NCI-H1417 (cell line): ENCODE measurements at regions not wholly inside any gene's neighbourhood (a gene's known extent, or its start where the extent isn't known, plus 50 kb on each side); places are given as distances from the start of the nearest gene placed in this dataset.
A peak's percentile ranks its signal among the peaks of the same experiment; 100 is the strongest.

Source experiments
- DNase-seq, 3 experiments: peaks; one replicate each; lab custom pipeline; 2025; lab: John Stamatoyannopoulos, UW

DNA sequence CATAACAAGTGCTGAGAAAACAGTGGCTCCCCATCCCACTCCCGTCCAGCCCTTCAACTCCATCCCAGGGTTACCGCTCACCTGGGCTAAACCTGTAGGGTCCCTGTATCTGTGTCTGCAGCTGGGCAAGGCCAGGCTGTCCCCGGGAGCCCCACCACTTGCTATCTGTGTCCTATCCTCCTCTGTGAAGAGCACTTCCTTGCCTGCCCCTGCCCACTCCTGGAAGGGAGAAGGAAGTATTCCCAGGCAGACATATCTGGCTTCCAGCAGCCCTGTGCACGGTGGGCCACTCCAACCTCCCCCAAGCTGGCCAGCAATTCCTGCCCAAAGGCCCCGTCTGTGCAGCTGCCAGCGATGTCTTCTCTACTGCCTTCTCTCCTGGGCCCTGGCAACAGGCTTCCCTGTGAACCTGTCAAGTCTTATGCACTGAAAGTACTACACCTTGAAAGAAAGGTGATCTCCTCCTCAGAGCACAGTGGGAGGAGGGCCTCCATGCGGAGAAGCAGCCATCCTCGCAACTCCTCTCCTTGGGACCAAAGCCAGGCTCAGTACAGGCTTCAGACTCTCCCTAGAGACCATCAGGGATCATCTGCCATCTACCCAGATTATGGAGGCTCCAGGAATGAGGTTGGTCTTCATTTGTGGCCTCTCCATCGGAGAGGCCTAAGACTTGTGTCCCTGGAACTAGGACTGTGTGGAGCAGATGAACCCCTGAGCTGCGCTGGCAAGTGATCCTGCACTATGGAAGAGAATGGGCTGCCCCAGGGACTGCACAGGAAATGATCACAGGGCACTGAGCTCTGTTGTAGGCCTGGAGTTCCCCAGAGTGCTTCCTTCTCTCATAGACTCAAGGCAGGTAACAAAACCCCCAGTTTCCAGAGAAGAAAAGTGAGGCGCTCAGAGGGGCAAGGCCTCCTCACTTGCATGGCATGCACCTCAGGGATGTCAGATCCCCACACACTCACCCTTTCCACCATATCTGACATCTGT lies 663.6 kb downstream of the BCL11B start:
- no peak for DNase-seq

DNA sequence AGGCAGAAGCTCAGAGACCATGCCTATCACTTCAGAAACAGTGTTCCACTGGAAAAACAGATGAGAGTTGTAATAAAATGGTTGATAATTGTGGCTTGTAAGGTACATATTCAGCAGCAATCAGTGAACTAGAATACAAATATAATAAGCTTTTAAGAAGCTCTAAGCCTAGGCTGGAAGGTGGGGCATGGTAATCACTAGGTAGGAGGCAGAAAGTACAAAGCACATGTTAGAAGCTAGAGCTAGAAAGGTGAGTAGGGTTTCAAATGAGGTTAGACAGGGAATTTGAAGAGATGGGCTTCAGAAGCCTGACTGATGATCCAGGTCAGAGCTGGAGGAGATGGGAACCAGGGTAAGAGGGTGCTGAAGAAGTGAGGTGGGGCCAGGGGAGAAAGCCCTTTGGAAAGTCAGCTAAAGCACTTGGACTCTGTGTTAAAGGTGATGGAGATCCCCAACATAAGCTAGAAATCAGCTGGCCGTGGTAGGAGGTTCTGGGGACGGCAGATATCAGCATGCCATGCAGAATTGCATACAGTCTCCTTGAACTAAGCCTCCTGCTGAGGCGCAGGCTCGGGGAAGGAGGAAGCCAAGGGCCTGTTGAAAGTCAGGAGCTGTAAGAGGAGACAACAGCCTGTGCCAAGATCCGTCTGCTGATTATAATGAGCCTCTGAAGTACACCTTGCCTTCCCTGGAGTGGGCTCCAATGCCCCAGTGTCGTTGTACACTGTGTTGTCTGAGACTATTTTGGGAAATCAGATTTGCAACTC lies 659.4 kb downstream of the BCL11B start:
- DNase-seq, result peak in 2 of 3 experiments; percentile 14 to 78

DNA sequence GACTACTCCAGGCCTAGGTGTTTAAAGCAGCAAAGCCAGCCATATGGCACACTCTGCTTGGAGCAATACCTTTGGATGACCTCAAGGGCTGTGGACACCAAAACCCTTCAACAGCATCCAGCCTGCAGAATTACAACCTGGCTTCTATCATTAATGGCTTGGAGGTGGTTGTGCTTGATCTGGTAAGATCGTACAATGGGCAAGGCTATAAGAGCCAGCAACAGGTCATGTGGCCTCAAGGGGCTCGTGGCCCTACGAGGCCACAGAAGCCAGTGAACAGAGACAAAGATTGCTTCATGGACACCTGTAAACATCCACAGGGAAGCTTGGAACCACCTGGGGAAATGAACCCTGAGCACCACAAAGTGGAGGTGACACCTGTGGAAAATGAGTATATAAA lies 657.3 kb downstream of the BCL11B start:
- DNase-seq, result no peak

DNA sequence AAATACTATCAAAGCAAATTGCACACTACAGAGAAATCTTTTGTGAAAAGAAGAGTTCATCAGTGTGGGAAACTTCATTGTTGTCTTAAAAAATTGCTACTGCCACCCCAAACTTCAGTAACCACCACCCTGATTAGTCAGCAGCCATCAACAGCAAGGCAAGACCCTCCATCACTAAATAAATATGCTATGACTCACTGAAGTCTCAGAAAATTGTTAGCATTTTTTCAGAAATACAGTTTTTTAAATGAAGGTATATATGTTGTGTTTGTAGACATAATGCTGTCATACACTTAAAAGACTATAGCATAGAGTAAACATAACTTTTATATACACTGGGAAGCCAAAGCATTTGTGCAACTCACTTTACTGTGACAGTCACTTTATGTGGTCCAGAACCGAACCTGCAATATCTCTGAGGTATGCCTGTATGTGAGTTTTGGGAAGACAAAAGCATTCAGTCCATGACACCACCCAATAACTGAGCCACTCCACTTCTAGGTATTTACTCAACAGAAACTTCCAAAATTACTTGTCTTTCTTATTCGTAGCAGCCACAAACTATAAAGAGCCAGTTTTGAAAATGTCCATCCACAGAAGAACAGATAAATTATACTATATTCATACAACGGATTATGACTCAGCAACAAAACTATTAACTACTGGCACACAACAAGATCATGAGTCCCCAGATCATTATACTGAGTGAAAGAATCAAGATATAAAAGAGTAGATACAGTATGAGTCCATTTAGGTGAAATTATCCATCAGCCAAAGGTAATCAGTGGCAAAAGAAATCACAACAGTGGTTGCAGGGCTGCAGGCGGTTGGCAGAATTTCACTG lies 649.6 kb downstream of the BCL11B start:
- no peak for DNase-seq

DNA sequence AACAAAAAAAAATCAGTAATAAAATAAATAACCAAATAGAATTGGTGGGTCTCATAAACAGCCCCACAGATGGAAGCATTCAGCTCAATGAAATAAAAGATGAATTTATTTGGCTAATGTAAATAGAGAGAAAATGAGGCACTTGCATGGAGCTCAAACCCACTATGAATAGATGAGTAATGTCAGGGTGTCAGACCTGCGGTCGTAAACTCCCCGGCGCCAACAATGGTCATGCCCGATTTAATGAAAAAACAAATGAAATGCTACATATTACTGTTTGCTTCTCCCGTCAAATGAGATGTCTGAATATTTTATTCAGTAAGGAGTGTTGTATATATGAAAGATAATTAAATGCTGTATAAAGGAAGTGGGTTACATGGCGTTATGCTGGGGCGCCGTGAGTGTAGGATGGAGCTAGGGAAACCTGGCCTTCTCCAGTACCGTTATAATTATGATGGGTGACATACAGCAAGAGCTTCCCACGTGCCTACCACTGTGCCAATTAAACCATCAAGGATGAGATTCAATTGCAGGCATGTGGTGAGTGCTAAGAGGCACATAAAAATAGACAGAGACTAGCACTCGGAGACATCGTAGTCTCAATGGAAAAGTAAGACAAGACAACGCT lies 648.1 kb downstream of the BCL11B start:
- DNase-seq, result peak in 2 of 3 experiments; percentile 53 to 75

DNA sequence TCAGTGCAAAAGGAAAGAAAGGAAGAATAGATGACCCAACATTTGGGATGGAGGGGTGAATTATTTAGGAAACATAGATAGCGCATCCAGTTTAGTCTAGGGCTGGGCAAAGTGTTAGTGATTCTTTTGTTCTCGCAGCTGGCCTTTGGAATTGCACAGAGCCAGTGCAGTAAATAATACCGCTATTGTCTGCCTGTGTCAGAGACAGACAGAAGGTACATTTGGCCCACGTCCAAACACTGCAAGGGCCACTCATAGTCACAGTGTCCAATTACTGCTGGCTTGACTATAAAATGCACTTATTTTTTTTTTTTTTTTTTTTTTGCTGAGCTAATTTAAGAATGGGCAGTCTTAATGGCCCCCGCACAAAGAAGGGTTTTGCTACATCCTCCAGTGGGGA lies 638.6 kb downstream of the BCL11B start:
- DNase-seq, result peak; percentile 81 to 98 (median 97)

DNA sequence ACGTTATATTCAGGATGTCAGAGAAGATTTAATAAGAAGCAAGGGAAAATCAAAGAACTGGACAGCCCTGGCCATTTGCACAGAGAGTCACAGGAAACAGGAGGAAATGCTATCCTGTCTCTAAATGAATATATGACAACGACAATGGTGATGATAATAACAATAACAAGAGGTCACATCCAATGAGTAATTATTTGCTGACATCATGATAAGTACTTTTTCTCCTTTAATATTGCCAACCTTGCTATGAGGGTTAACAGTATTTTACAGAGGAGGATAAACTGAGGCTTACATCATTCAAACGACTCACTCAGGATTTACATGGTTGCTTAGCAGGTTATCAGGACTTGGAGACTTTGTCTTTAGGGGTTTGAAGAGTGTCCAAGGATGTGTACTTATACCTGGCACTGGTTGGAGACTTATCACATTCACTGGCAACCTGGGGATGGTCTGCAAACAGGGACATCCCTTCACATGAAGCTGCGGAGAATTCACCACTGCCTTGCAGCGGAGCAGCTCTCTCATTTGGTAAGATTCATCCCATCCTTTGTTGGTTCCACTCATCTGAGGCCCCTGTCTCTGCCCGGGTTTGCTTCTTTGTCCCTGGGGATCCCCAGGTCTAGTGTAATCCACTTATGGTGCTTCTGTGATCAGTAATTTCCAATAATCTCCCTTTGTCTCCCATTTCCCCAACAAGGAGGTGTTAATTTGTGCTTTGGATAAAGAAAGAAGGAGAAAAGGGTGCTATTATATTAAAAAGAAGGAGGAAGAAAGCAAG lies 637.8 kb downstream of the BCL11B start:
- DNase-seq, result peak in 2 of 3 experiments; percentile 17 to 65

DNA sequence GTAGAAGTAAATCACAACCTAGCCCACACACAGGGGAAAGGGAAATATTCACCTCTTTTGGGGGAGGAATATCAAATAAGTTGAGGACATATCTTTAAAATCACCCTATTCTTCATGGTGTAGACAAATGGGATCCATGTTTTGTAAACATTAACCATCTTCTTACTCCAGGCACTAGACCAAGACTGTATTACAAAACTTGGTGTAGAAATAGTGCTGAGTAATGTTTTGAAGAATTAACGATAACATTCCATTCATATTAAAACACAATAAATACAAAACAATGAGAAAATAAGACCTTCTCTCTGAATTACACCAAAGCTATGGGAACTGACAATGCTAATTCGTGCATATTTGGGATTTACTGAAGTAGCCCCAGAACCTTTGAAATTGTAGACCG lies 633.6 kb downstream of the BCL11B start:
- no peak for DNase-seq

DNA sequence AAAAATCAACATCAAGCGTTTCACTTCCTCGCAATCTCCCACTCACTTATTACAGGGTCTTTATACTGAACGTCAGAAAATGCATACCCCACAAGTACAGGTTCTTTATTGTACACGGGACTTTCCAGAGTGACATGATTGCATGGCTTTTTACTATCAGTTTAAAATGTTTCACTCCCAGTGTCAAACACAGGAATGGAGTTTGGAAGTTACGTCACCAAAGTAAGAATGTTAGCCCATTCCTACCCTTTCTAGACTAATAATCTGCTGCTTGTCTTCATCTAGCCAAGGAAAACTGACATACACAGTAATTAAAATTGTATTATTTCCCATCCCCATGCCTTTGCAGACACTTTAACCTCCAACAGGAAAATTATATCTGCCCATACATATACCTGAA lies 624.2 kb downstream of the BCL11B start:
- no peak for DNase-seq

DNA sequence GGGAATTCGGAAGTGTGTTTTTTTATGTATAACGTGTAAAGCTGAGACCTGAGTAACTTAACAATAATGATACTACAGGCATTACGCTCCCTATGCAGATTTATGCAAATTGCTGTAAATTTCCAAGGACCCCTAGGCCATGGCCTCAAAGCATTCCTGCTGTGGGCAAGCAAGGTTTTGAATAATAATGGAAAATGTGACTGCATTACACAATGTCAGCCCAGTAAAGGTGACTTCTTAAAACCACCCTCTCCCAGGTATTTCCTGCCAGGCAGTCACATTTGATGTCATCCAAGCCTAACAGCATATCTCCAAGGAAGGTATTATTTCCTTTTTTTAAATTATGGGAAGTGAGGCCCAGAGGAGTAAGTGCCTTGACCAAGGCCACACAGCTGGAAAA lies 621.0 kb downstream of the BCL11B start:
- no peak for DNase-seq

DNA sequence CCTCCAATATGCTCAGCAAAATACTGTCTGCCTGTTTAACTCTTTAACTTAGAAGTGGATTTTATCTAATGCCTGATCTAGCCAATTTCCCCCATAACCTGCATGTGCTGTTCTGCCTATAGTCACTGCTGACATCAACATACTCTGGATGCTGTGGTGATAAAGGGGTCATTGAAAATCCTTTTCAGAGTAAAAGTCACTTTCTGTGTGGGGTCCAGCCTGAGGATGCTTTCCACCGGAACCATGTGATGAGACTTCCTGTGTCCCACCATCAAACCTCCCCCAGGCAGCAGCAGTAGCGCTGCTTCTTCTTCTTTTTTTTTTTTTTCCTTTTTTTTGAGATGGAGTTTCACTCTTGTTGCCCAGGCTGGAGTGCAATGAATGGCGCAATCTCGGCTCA lies 607.0 kb downstream of the BCL11B start:
- no peak for DNase-seq

DNA sequence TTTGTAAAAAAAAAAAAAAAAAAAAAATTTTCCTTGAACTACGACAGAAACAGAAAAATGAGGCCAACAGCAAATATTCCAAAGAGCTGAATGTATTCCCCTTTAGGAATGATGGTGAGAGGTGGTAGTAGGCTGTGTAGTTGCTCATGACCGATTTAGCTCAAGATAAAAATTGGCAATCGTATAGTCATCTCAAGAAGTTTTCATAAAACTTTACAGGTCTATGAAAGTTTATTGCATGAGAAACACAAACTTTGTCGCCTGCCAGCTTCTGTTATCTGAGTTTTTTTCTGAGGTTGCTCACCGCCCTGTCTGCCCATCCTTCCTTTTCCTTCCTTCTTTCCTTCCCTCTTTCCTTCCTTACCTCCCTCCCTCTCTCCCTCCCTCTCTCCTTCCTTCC lies 605.5 kb downstream of the BCL11B start:
- DNase-seq, result no peak

DNA sequence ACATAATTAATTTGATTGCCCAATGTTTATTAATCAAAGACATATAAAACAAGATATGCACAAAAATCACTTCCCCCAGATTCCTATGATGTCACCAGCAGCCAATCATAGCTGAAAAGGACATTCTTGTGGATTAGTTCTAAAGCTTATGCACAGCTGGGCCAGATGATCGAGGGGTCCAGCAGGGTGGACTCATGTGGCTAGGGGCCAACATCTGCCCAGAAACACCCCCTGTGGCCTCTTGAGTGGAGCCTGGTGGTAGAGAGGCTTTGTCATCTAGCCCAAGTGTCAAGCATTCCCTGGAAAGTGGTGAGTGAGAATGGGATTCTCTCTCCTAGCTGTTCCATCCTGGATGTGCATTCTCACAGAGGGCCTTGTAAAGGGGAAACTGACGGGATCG lies 590.0 kb downstream of the BCL11B start:
- no peak for DNase-seq

DNA sequence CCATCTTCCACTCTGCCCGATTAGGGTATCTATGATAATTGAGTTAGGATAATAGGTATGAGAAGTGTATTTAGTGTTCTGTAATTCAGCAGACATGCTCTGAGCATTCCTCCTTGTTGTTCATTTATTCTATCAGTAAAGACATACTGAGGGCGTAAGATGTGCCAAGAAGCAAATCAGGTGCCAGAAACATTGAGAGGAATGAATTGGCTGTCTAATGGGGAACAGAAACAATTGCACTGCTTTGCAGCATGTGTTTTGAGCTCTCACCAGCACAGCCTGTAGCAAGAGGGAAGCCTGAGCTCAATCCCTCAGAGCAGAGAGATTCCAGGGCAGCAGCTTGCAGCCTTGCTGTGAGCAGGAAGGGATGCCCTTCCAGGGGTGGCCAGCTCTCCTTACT lies 589.3 kb downstream of the BCL11B start:
- DNase-seq, result no peak

DNA sequence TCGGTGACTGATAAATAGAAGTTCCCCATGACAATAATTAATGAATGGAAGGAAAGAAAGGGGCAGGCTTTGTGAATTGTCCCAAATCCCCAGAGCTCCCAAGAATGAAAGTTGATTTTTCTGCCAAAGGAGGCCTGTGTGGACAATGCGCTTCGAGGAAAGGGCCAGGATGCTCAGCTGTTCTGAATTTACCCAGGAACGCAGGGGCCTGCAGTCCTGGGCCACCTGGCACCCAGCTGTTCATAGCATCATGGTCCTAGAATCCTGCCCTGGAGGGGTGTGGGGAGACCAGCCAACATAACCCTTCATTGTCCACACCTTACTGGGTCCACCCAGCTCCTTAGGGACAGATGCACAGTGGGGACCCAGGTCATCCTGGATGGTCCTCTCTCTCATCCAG lies 587.5 kb downstream of the BCL11B start:
- DNase-seq, result no peak

DNA sequence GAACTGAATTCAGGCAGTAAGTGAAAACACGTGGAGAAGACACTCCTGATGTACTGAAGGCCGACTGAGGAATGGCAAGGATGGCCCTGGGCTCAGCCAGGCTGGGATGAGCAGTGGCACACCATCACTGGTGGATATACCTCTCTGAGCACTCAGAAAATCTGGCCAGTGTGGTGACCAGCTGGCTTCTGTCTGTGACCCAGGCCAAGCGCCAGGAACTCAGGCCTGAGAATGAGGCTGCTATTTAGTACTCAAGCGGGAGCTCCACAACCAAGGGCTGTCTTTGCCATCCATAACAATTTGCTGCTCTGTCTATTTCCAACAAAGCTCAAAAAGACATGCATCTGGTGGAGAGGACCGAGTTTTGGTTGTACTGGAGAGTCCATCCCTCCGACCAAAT lies 586.3 kb downstream of the BCL11B start:
- DNase-seq, result no peak

DNA sequence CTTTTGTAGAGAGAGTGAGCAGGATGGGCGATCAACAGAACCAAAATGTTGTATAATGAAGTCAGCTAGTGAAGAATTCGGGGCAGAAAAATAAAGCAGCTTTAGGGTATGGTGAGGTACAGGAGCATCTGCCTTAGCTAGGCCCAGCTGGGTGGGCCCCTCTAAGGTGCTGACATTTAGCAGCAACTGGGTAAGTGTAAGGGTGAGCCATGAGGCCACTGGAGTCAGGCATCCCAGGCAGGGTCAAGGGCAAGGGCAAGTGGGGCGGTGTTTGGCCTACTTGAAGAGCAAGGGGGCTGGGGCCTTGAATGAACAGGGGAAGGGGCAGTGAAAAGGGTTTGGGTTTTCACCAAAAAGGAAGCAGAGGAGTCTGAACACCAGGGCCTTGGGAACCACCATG lies 583.6 kb downstream of the BCL11B start:
- no peak for DNase-seq

DNA sequence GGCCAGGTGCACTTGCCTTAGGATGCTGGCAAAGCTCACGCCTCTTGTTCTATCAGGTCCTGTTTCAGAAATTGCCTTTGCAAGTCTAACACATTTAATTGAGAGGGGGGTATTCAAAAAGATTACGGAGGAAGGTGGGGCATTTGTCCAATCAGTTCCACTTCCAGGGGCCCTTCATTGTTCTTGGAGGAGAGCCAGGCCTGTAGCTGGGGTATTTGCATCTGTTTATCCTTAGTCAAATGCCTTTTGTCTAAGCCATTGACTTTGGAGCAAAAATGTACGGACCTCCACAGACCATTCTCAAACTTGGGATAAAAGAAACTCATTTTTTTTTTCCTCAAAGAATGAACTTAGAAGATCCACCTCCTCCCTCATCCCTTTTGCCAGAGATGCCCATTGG lies 582.0 kb downstream of the BCL11B start:
- DNase-seq, result no peak

DNA sequence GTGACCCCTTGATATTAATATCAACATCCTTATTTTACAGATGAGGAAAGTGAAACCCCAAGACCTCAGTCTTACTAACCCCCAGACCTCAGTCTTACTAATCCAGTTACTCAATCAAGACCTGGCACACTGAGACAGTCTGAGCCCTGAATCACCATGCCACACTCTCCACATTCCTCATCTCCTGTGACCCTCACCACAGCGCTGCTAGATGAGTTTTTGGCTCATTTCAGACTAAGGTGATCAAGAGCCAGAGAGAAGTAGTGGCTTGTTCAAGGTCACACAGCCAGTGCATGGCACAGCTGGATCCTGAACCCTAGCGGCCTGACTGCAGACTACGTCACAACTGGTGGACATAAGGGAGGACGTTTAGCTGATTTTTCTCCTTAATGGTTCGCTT lies 579.2 kb downstream of the BCL11B start:
- no peak for DNase-seq

DNA sequence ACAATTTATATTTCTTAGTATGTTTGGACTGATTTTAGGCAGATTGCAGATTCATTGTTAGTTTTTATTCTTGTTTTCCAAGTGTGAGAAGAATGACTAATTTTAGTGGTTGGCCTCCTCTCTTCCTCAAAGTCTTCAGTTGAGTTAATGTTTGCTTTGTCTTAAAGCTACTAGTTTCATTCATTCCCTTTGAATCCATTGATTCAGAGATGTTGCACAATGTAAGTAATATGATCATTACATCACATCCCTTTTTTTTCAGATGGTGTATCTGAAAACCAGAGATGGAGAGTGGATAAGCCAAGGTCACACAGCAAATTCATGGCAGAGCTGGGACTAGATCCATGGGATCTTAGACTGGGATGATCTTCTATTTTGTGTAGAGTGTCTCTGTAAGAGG lies 577.5 kb downstream of the BCL11B start:
- DNase-seq, result no peak

DNA sequence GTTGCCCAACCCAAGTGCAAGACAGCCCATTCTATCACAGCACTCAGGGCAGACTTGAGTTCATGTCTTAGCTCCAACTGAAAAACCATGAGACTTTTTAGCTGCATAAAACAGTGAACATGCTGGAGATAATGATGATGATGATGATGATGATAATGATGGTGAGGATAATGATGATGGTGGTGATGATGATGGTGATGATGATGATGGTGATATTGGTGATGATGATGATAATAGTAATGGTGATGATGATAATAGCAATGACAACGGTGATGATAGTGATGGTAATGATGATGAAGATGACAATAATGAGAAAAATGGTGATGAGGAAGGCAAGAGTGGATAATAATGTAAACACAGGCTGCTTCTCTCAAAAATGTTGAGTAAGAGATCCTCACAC lies 576.2 kb downstream of the BCL11B start:
- no peak for DNase-seq
